Kidney tubule cell (primary cell): ENCODE measurements at regions not wholly inside any gene's neighbourhood (a gene's known extent, or its start where the extent isn't known, plus 50 kb on each side); places are given as distances from the start of the nearest gene placed in this dataset.

Source experiments
- DNase-seq: peaks from one replicate; pipeline ENCODE4 v3.0.0-alpha.2; 2018; ENCODE audit warnings: low spot score

- DNase-seq: no peak
Measured at GRCh38 chr5:91706785-91707520, 323.8 kb upstream of the ARRDC3 start.

GRCh38 chr5:91703128-91703527, 320.0 kb upstream of the ARRDC3 start:
- no peak for DNase-seq

GRCh38 chr5:91699429-91699828, 316.3 kb upstream of the ARRDC3 start:
- no peak for DNase-seq

GRCh38 chr5:91691592-91691991, 308.5 kb upstream of the ARRDC3 start:
- DNase-seq: no peak

GRCh38 chr5:91690921-91691320, 307.8 kb upstream of the ARRDC3 start:
- no peak for DNase-seq

GRCh38 chr5:91687430-91687829, 304.3 kb upstream of the ARRDC3 start:
- DNase-seq: no peak

- DNase-seq: no peak
Measured at GRCh38 chr5:91684625-91685024, 301.5 kb upstream of the ARRDC3 start.

- no peak for DNase-seq
Measured at GRCh38 chr5:91670563-91670962, 287.4 kb upstream of the ARRDC3 start.

GRCh38 chr5:91670122-91670521, 287.0 kb upstream of the ARRDC3 start:
- DNase-seq: no peak

- no peak for DNase-seq
Measured at GRCh38 chr5:91668261-91668660, 285.1 kb upstream of the ARRDC3 start.

- DNase-seq: no peak
Measured at GRCh38 chr5:91652678-91653077, 269.6 kb upstream of the ARRDC3 start.

- DNase-seq: peak; percentile 4
Measured at GRCh38 chr5:91651704-91652103, 268.6 kb upstream of the ARRDC3 start.

- DNase-seq: no peak
Measured at GRCh38 chr5:91645347-91645746, 262.2 kb upstream of the ARRDC3 start.

GRCh38 chr5:91643797-91644196, 260.7 kb upstream of the ARRDC3 start:
- DNase-seq: no peak

GRCh38 chr5:91642581-91642980, 259.5 kb upstream of the ARRDC3 start:
- DNase-seq: no peak

- peak; percentile 59 for DNase-seq
Measured at GRCh38 chr5:91641730-91642350, 258.7 kb upstream of the ARRDC3 start.

- no peak for DNase-seq
Measured at GRCh38 chr5:91639744-91640143, 256.6 kb upstream of the ARRDC3 start.

GRCh38 chr5:91638010-91638409, 254.9 kb upstream of the ARRDC3 start:
- DNase-seq: no peak

GRCh38 chr5:91635950-91636734, 253.0 kb upstream of the ARRDC3 start:
- no peak for DNase-seq

- no peak for DNase-seq
Measured at GRCh38 chr5:91632871-91633270, 249.8 kb upstream of the ARRDC3 start.

- DNase-seq: no peak
Measured at GRCh38 chr5:91611746-91612145, 228.6 kb upstream of the ARRDC3 start.

- DNase-seq: peak; percentile 5
Measured at GRCh38 chr5:91607675-91608074, 224.6 kb upstream of the ARRDC3 start.

- no peak for DNase-seq
Measured at GRCh38 chr5:91599863-91600262, 216.7 kb upstream of the ARRDC3 start.
